Mammary epithelial cell (primary cell): ENCODE measurements at regions not wholly inside any gene's neighbourhood (a gene's known extent, or its start where the extent isn't known, plus 50 kb on each side); places are given as distances from the start of the nearest gene placed in this dataset.

Experiments used
- CTCF ChIP-seq, 2 donors: IDR thresholded peaks in 1 of 2; conservative IDR thresholded peaks in 1 of 2; 2 replicates each; pipeline ENCODE4 v1.5.1; 2011 to 2012; ENCODE audit warnings: inconsistent platforms in 2 of 2, low read length in 2 of 2, mild to moderate bottlenecking in 2 of 2, control low read depth in 1 of 2, low read depth in 1 of 2; ENCODE audit not compliant: insufficient read depth in 1 of 2; ENCODE audit errors: extremely low read depth in 1 of 2
- EZH2 ChIP-seq: IDR thresholded peaks from 2 replicates; pipeline ENCODE4 v1.6.1; 2012; ENCODE audit warnings: low read length, inconsistent platforms, borderline replicate concordance

GRCh38 chrX:80138938-80139337 is 124.4 kb downstream of the TBX22 start:
- no peak for TF ChIP-seq EZH2
- no peak for TF ChIP-seq CTCF (conservative IDR thresholded peaks at IDR 0.05 in 1 of 2, IDR thresholded peaks at IDR 0.05 in 1 of 2; ENCODE audit: extremely low read depth in 1 of 2, insufficient read depth in 1 of 2, low read depth in 1 of 2, low read length in 2 of 2)
